HepG2 (cell line): ENCODE measurements at regions not wholly inside any gene's neighbourhood (a gene's known extent, or its start where the extent isn't known, plus 50 kb on each side); places are given as distances from the start of the nearest gene placed in this dataset.

Experiments
- ATAC-seq: fragments of 200-7000 bp; cut with Tn5 transposase; 3 replicates; pipeline ENCODE4 v1.9.1; 2020; ENCODE audit warnings: mild to moderate bottlenecking, moderate library complexity
- BruUV-seq: library from RNA; stranded (reverse); fragments of 400-500 nt; replicated peaks from 2 replicates; lab custom pipeline; 2021; lab: Mats Ljungman, UMichigan
- CTCF ChIA-PET: fragments of 300-600 bp; formaldehyde crosslinking; extraction: SDS; loops from one replicate; lab custom pipeline; 2021; ENCODE audit warnings: low total read pairs, inconsistent platforms, low intra/inter-chr PET ratio; lab: Yijun Ruan, JAX
- POLR2A ChIA-PET: fragments of 350-600 bp; sonication (Branson Sonifier 250); formaldehyde crosslinking; loops from one replicate; lab custom pipeline; 2020; ENCODE audit warnings: antibody characterized with exemption, inconsistent platforms; lab: Yijun Ruan, JAX
- DNase-seq: peaks from one replicate; pipeline ENCODE4 v3.0.0-alpha.2; 2015; ENCODE audit warnings: low spot score
- FAIRE-seq: peaks from 3 replicates; lab custom pipeline; 2011; peaks lifted over from hg19 to GRCh38; lab: Jason Lieb, UNC
- H2AFZ ChIP-seq: one replicate; pipeline ENCODE4 v1.6.1; 2011; ENCODE audit warnings: low read length, inconsistent platforms
- H3K27ac ChIP-seq: fragments of 300-600 bp; 3 replicates; pipeline ENCODE4 v1.8.0; 2011; ENCODE audit warnings: mixed run types, mild to moderate bottlenecking, mixed read lengths, low read length, inconsistent platforms; ENCODE audit not compliant: insufficient read depth; ENCODE audit errors: extremely low read length
- H3K27me3 ChIP-seq, 2 experiments: fragments of 200-600 bp in 1 of 2; 2 replicates in 1 of 2; 3 replicates in 1 of 2; pipeline versions ENCODE4 v1.6.0 to v1.8.0; 2011; ENCODE audit warnings: low read length in 2 of 2, mild to moderate bottlenecking in 2 of 2, moderate library complexity in 2 of 2, inconsistent platforms in 1 of 2; ENCODE audit not compliant: insufficient read depth in 2 of 2, control insufficient read depth in 1 of 2
- H3K36me3 ChIP-seq, 2 experiments: fragments of 200-600 bp in 1 of 2; replicated peaks in 1 of 2; 2 replicates in 1 of 2; 3 replicates in 1 of 2; pipeline versions ENCODE4 v1.5.1 to v1.8.0; 2011; ENCODE audit warnings: low read length in 2 of 2, inconsistent platforms in 1 of 2; ENCODE audit not compliant: insufficient read depth in 2 of 2, control insufficient read depth in 1 of 2
- H3K4me1 ChIP-seq: 2 replicates; pipeline ENCODE4 v1.5.1; 2012; ENCODE audit warnings: low read length, inconsistent platforms; ENCODE audit not compliant: insufficient read depth
- H3K4me2 ChIP-seq: 2 replicates; pipeline ENCODE4 v1.6.0; 2011; ENCODE audit warnings: low read depth, low read length, inconsistent platforms
- H3K4me3 ChIP-seq, 3 experiments: fragments of 200-600 bp in 1 of 3; sonication (generic), shearing (Covaris generic) in 1 of 3; replicated peaks in 1 of 3; 2 replicates each; pipeline ENCODE4 v1.5.1; 2011 to 2016; ENCODE audit warnings: low read length in 3 of 3, inconsistent platforms in 2 of 3, low read depth in 2 of 3, mild to moderate bottlenecking in 2 of 3, control low read depth in 1 of 3, mixed read lengths in 1 of 3; ENCODE audit not compliant: insufficient read depth in 1 of 3
- H3K79me2 ChIP-seq: one replicate; pipeline ENCODE4 v1.6.1; 2011; ENCODE audit warnings: low read length, inconsistent platforms; ENCODE audit not compliant: insufficient read depth
- H3K9ac ChIP-seq: 2 replicates; pipeline ENCODE4 v1.6.0; 2011; ENCODE audit warnings: mild to moderate bottlenecking, low read depth, low read length, inconsistent platforms; ENCODE audit not compliant: insufficient read depth
- H3K9me3 ChIP-seq: 2 replicates; pipeline ENCODE4 v1.5.1; 2012; ENCODE audit warnings: mild to moderate bottlenecking, low read length
- H4K20me1 ChIP-seq: 2 replicates; pipeline ENCODE4 v1.6.0; 2011; ENCODE audit warnings: inconsistent platforms, mild to moderate bottlenecking, low read length, moderate library complexity; ENCODE audit not compliant: insufficient read depth
- HES4 ChIP-seq: sonication (generic); formaldehyde crosslinking; IDR thresholded peaks from 2 replicates; pipeline ENCODE4 v1.9.0; 2021; ENCODE audit warnings: mild to moderate bottlenecking, missing genetic modification reagents, borderline replicate concordance
- JUND ChIP-seq: sonication (generic); formaldehyde crosslinking; IDR thresholded peaks from 2 replicates; pipeline ENCODE4 v1.8.0; 2022; ENCODE audit warnings: mild to moderate bottlenecking, missing genetic modification reagents
- KDM5B ChIP-seq: sonication (generic); formaldehyde crosslinking; IDR thresholded peaks from 2 replicates; pipeline ENCODE4 v1.4.0; 2020; ENCODE audit warnings: missing genetic modification reagents, mild to moderate bottlenecking, borderline replicate concordance
- RERE ChIP-seq: IDR thresholded peaks from 2 replicates; pipeline ENCODE4 v1.6.1; 2016; ENCODE audit warnings: low read depth, missing genetic modification reagents, missing compliant biosample characterization
- RFX5 ChIP-seq: IDR thresholded peaks from 2 replicates; pipeline ENCODE4 v1.6.1; 2011; ENCODE audit warnings: low read depth, low read length, improper control_type of control experiment
- SP2 ChIP-seq: sonication (generic); formaldehyde crosslinking; IDR thresholded peaks from 2 replicates; pipeline ENCODE4 v1.5.1; 2020; ENCODE audit warnings: mild to moderate bottlenecking, missing genetic modification reagents
- TGIF2 ChIP-seq: IDR thresholded peaks from 2 replicates; pipeline ENCODE4 v1.6.1; 2016; ENCODE audit warnings: control low read depth, missing compliant biosample characterization
- TRIM24 ChIP-seq: sonication (generic); formaldehyde crosslinking; IDR thresholded peaks from 2 replicates; pipeline ENCODE4 v1.8.0; 2022; ENCODE audit warnings: mild to moderate bottlenecking, missing genetic modification reagents
- WIZ ChIP-seq: sonication (generic); formaldehyde crosslinking; IDR thresholded peaks from 2 replicates; pipeline ENCODE4 v1.5.1; 2020; ENCODE audit warnings: mild to moderate bottlenecking, missing genetic modification reagents
- ZC3H13 ChIP-seq: sonication (generic); formaldehyde crosslinking; IDR thresholded peaks from 2 replicates; pipeline ENCODE4 v1.8.1; 2023; ENCODE audit warnings: mild to moderate bottlenecking, missing genetic modification reagents, moderate library complexity
- ZNF44 ChIP-seq: sonication (generic); formaldehyde crosslinking; IDR thresholded peaks from 2 replicates; pipeline ENCODE4 v1.5.1; 2020; ENCODE audit warnings: mild to moderate bottlenecking, missing genetic modification reagents
- WGBS: methylation state at CpG from one replicate; pipeline ENCODE4 v1.1.6; 2017; ENCODE audit warnings: low lambda C conversion rate; 5-methylcytosine and 5-hydroxymethylcytosine counted together
- in situ Hi-C: cut with HindIII; loops from 2 replicates; pipeline ENCODE4 v1.10.0; 2017; ENCODE audit warnings: low pct_unique_long_range_greater_than_20kb; ENCODE audit not compliant: extremely low pct_ligation_motif_present
- intact Hi-C: fragments of 100-400 bp; cut with micrococcal nuclease; formaldehyde crosslinking; loops from one replicate; pipeline ENCODE4 v1.10.0; 2022; ENCODE audit not compliant: unreplicated experiment
- TF ChIP-seq, protein P1 (sequence below): IDR thresholded peaks from 2 replicates; pipeline ENCODE4 v1.6.1; 2012; ENCODE audit warnings: low read depth, low read length, improper control_type of control experiment
- TF ChIP-seq, protein P2 (sequence below): IDR thresholded peaks from 2 replicates; pipeline ENCODE4 v1.6.1; 2016; ENCODE audit warnings: missing compliant biosample characterization, missing genetic modification reagents, borderline replicate concordance
- TF ChIP-seq, protein P3 (sequence below): IDR thresholded peaks from 2 replicates; pipeline ENCODE4 v1.6.1; 2016; ENCODE audit warnings: low read depth
- TF ChIP-seq, protein P4 (sequence below): sonication (generic); formaldehyde crosslinking; IDR thresholded peaks from 2 replicates; pipeline ENCODE4 v1.8.0; 2022; ENCODE audit warnings: missing genetic modification reagents, low read depth, mild to moderate bottlenecking, borderline replicate concordance

DNA sequence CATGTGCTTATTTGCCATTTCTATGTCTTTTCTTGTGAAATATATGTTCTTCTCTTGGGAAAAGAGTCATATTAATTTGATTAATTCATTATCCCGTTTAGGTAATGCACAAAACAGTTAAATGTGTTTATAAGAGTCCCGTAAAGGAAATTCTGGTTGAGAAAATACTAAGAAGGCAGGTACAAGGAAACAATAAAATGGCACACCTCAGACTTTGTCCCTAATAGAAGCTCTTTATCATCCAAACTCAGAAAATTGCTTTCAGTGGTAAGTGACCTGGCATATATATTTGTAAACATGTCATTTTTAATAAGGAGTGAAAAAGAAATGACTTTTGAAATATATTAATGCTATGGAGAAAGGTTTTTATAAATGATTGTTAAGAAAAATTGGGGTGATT is 540.5 kb upstream of the CITED2 start:
- ATAC-seq (no peak), FAIRE-seq (no peak), DNase-seq (no peak)
- intact Hi-C loops, result no loop called here
- Histone ChIP-seq H3K27me3 (no peaks in the 10 kb centered on the region), H3K27ac (no peak overlapping the region), H3K9ac (no peak overlapping the region), H3K4me3 (no peak overlapping the region), H3K9me3 (no peaks in the 10 kb centered on the region), H3K79me2 (no peaks in the 10 kb centered on the region), H3K4me2 (no peak overlapping the region), H3K36me3 (no peaks in the 10 kb centered on the region), H4K20me1 (no peaks in the 10 kb centered on the region), H2AFZ (no peak overlapping the region), H3K4me1 (no peaks in the 10 kb centered on the region)
- CTCF ChIA-PET, result no interaction called here
- 42% methylated on average over 2 of the region's 2 CpGs for WGBS
- in situ Hi-C loops, result no loop called here
- POLR2A ChIA-PET, result no interaction called here
- no TSS peak for BruUV-seq
- TF ChIP-seq HES4, result no peak
- no peak for TF ChIP-seq TGIF2 (CRISPR knock-in tag)
- TF ChIP-seq SP2 (CRISPR knock-in tag), result no peak
- TF ChIP-seq WIZ, result no peak
- no peak for TF ChIP-seq RFX5
- TF ChIP-seq, protein P1, sequence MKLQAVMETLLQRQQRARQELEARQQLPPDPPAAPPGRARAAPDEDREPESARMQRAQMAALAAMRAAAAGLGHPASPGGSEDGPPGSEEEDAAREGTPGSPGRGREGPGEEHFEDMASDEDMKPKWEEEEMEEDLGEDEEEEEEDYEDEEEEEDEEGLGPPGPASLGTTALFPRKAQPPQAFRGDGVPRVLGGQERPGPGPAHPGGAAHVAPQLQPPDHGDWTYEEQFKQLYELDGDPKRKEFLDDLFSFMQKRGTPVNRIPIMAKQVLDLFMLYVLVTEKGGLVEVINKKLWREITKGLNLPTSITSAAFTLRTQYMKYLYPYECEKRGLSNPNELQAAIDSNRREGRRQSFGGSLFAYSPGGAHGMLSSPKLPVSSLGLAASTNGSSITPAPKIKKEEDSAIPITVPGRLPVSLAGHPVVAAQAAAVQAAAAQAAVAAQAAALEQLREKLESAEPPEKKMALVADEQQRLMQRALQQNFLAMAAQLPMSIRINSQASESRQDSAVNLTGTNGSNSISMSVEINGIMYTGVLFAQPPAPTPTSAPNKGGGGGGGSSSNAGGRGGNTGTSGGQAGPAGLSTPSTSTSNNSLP, result no peak
- TF ChIP-seq, protein P2, sequence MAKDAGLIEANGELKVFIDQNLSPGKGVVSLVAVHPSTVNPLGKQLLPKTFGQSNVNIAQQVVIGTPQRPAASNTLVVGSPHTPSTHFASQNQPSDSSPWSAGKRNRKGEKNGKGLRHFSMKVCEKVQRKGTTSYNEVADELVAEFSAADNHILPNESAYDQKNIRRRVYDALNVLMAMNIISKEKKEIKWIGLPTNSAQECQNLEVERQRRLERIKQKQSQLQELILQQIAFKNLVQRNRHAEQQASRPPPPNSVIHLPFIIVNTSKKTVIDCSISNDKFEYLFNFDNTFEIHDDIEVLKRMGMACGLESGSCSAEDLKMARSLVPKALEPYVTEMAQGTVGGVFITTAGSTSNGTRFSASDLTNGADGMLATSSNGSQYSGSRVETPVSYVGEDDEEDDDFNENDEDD, result no peak
- TF ChIP-seq JUND (CRISPR knock-in tag), result no peak
- TF ChIP-seq KDM5B (CRISPR knock-in tag), result no peak
- no peak for TF ChIP-seq ZC3H13 (CRISPR knock-in tag)
- no peak for TF ChIP-seq ZNF44 (CRISPR knock-in tag)
- TF ChIP-seq RERE (CRISPR knock-in tag), result no peak
- TF ChIP-seq, protein P3, sequence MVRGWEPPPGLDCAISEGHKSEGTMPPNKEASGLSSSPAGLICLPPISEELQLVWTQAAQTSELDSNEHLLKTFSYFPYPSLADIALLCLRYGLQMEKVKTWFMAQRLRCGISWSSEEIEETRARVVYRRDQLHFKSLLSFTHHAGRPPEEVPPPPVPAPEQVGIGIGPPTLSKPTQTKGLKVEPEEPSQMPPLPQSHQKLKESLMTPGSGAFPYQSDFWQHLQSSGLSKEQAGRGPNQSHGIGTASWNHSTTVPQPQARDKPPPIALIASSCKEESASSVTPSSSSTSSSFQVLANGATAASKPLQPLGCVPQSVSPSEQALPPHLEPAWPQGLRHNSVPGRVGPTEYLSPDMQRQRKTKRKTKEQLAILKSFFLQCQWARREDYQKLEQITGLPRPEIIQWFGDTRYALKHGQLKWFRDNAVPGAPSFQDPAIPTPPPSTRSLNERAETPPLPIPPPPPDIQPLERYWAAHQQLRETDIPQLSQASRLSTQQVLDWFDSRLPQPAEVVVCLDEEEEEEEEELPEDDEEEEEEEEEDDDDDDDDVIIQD, result no peak
- TF ChIP-seq, protein P4, sequence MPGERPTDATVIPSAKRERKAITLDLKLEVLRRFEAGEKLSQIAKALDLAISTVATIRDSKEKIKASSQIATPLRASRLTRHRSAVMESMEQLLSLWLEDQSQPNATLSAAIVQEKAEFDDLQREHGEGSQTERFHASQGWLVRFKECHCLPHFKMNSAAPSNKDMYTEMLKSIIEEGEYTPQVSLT (CRISPR knock-in tag), result no peak
- no peak for TF ChIP-seq TRIM24 (CRISPR knock-in tag)
